GM10266 (cell line): ENCODE measurements at regions not wholly inside any gene's neighbourhood (a gene's known extent, or its start where the extent isn't known, plus 50 kb on each side); places are given as distances from the start of the nearest gene placed in this dataset.

Source experiments
- DNase-seq: peaks from one replicate; pipeline ENCODE4 v3.0.0; 2012; ENCODE audit errors: extremely low spot score
- TF ChIP-seq, protein P1 (sequence below): IDR thresholded peaks from 2 replicates; pipeline ENCODE4 v1.5.1; 2012; ENCODE audit warnings: mild to moderate bottlenecking, low read depth; ENCODE audit not compliant: control insufficient read depth, insufficient read depth; ENCODE audit errors: missing control alignments

DNA sequence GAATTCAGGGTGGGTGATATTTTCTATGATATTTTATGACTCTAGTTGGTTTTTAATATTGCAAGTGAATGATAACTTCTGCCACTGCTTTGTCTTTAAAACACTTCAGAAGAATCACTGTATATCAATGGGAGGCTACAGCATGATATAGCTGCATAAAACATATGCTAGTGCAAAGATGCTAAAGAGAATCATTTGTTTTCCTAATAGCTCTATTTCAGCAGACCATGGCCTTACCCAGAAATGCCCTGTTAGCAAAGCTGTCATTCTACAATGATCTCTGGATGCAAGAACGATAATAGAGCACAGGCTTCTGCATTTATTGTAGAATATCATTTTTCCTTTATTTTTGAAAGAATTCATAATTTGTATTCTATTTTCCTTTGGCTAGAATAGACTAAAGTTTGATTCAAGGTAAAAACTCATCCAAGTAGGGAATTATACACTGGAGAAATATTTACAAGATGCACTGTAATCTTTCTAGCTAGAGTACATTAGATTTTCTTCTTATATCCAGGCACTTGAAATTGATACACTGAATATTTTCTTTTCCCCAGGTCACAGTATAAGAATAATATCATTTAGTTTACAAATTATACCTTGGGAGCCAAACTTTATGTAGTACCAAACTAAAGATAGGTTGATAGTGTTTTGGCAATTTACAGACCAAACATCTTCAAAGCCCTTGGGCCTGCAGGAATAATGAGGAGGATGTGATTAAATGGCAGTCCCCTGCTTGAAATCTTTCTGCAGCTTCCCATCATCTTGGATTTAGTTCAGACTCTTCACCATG lies 252.6 kb upstream of the LINC00305 start:
- TF ChIP-seq, protein P1, sequence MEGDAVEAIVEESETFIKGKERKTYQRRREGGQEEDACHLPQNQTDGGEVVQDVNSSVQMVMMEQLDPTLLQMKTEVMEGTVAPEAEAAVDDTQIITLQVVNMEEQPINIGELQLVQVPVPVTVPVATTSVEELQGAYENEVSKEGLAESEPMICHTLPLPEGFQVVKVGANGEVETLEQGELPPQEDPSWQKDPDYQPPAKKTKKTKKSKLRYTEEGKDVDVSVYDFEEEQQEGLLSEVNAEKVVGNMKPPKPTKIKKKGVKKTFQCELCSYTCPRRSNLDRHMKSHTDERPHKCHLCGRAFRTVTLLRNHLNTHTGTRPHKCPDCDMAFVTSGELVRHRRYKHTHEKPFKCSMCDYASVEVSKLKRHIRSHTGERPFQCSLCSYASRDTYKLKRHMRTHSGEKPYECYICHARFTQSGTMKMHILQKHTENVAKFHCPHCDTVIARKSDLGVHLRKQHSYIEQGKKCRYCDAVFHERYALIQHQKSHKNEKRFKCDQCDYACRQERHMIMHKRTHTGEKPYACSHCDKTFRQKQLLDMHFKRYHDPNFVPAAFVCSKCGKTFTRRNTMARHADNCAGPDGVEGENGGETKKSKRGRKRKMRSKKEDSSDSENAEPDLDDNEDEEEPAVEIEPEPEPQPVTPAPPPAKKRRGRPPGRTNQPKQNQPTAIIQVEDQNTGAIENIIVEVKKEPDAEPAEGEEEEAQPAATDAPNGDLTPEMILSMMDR: no peak
- no peak for DNase-seq

DNA sequence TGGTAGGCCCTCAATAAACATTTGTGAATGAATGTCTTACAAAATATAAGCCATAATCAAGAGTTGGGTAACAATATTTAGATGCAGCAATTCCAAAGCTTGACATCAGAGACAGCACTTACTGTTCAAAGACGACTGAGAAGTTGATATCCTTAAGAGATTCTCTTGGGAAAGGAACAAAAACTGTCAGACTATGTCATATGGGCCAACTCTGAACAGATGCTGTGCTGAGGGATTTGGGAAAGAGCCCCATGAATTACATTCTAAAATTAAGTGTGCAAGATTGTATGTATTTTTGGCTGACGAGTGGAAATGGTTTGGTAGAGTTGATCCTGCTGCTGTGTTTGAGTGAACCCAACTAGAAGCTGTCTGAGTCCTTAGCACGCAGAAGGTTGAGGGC lies 250.7 kb upstream of the LINC00305 start:
- DNase-seq: no peak
- TF ChIP-seq, protein P1: no peak

DNA sequence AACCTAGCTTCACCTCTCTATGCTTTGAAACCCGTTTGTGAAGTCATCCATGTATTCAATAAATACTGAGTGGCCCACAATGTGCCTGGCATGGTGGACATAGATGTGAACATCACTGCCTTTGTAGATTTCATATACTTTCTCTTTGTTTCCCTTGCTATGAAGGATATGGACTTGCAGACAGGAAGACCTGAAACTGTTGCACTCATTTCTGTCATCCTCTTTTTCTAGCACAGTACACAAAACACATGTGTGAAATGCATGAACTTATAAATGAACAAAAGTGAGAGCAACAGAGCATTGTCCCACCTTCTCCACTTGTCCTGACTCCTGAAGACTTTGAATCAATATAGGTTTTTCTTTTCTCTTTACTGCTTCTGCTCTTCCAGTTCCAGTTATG lies 249.4 kb upstream of the LINC00305 start:
- TF ChIP-seq, protein P1: no peak
- no peak for DNase-seq

DNA sequence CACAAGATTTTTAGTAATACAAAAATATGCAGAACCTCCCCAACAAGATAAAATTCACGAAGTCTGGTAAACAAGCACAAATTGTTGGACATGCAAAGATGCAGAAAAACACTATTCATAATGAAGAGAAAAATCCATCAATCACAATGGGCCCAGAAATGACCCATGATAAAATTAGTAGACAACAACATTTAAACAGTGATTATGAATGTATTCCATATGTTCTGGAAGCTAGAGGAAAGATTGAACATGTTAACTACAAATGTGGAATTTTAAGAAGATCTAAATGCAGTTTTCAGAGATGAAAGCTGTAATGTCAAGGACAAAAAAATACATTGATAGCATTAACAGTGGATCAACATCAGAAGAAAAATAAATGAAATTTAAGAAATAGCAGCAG lies 243.3 kb upstream of the LINC00305 start:
- TF ChIP-seq, protein P1: no peak
- DNase-seq: no peak

DNA sequence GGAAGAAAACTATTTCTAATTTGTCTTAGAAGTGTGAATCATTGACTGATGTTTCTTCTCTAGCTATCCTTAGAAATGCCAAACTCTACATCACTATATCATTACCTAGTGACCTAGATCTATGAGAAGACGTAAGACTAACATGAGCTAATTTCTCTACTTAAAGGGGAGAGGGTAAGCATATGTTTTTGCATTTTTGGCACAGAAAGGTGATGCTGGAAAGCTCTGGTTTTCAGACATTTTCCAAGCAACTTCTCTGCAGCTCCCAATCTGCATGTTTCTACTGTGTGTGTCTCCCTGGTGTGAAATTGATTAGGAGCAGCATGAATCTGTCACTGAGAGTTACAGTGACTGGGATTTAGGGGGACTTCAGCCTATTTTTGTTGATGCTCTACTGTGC lies 235.2 kb upstream of the LINC00305 start:
- TF ChIP-seq, protein P1: no peak
- no peak for DNase-seq

DNA sequence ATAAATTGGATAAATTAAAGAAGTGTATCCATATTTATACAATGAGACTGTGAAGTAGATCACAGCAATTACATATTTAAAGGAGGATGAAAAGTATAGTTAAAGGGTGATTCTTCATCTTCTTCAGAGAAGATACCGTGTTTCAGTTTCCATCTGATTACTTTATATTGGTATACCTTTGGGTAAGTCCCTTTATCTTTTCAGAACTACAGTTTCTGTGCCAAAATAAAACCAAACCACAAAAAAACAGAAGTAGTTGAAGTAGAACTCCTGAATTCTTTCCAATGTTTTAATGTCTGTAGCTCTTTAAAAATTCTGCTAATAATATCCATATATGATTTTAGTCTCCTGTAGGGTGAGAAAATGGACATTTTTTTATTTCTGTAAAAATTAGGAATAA lies 231.2 kb upstream of the LINC00305 start:
- TF ChIP-seq, protein P1: no peak
- peak; percentile 37 for DNase-seq

DNA sequence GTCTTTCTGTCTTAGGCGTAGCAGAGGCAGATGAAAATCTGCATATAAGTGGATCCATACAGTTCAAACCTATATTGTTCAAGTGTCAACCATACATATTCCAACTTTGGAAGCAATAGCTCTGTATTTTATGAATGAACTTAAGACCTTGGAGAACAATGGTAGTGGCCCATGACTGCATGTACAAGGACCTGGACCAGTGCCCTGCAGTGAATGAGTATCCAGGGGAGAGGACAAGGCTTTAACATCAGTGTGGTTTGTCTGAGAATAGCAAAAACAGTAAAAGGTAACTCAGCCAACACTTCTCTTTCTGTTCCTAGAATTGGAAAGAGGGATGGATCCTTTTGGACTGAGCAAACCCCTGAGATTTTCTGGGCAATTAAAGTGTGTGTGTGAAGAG lies 230.8 kb upstream of the LINC00305 start:
- DNase-seq: no peak
- TF ChIP-seq, protein P1: no peak
